NK-92 (cell line): ENCODE measurements at regions not wholly inside any gene's neighbourhood (a gene's known extent, or its start where the extent isn't known, plus 50 kb on each side); places are given as distances from the start of the nearest gene placed in this dataset.
"Not testable (repeated sequence)": the region's sequence is repeated elsewhere in the genome, so short reads cannot be mapped to it uniquely, and the experiment has no call there.

Experiments used
- DNase-seq: peaks from one replicate; lab custom pipeline; 2025; ENCODE audit not compliant: unreplicated experiment; lab: John Stamatoyannopoulos, UW

- DNase-seq: no peak
Measured at GRCh38 chr10:9229702-9230244, 1175.3 kb downstream of the GATA3 start.

- DNase-seq: no peak
Measured at GRCh38 chr10:9230625-9231024, 1176.1 kb downstream of the GATA3 start.

- no peak for DNase-seq
Measured at GRCh38 chr10:9234191-9234590, 1179.7 kb downstream of the GATA3 start.

- DNase-seq: no peak
Measured at GRCh38 chr10:9238041-9238440, 1183.6 kb downstream of the GATA3 start.

- DNase-seq: no peak
Measured at GRCh38 chr10:9239298-9239697, 1184.8 kb downstream of the GATA3 start.

GRCh38 chr10:9243941-9244411, 1189.5 kb downstream of the GATA3 start:
- DNase-seq: no peak

- no peak for DNase-seq
Measured at GRCh38 chr10:9244864-9245263, 1190.4 kb downstream of the GATA3 start.

- no peak for DNase-seq
Measured at GRCh38 chr10:9253121-9253520, 1198.6 kb downstream of the GATA3 start.

GRCh38 chr10:9254353-9254752, 1199.9 kb downstream of the GATA3 start:
- no peak for DNase-seq

GRCh38 chr10:9260690-9261089, 1206.2 kb downstream of the GATA3 start:
- no peak for DNase-seq

- no peak for DNase-seq
Measured at GRCh38 chr10:9262770-9263169, 1208.3 kb downstream of the GATA3 start.

- no peak for DNase-seq
Measured at GRCh38 chr10:9268176-9268575, 1213.7 kb downstream of the GATA3 start.

GRCh38 chr10:9273126-9273833, 1218.8 kb downstream of the GATA3 start:
- DNase-seq: not testable (repeated sequence)

GRCh38 chr10:9274206-9274755, 1219.8 kb downstream of the GATA3 start:
- no peak for DNase-seq

- no peak for DNase-seq
Measured at GRCh38 chr10:9275861-9276260, 1221.4 kb downstream of the GATA3 start.

- DNase-seq: no peak
Measured at GRCh38 chr10:9285690-9286089, 1231.2 kb downstream of the GATA3 start.

- DNase-seq: no peak
Measured at GRCh38 chr10:9289811-9290210, 1235.3 kb downstream of the GATA3 start.

- DNase-seq: no peak
Measured at GRCh38 chr10:9291081-9291480, 1236.6 kb downstream of the GATA3 start.

GRCh38 chr10:9294132-9294663, 1239.7 kb downstream of the GATA3 start:
- DNase-seq: no peak

GRCh38 chr10:9294865-9295264, 1240.4 kb downstream of the GATA3 start:
- DNase-seq: no peak

- no peak for DNase-seq
Measured at GRCh38 chr10:9296190-9296589, 1241.7 kb downstream of the GATA3 start.

- DNase-seq: no peak
Measured at GRCh38 chr10:9297580-9297979, 1243.1 kb downstream of the GATA3 start.
